ENCODE measurements at regions not wholly inside any gene's neighbourhood (a gene's known extent, or its start where the extent isn't known, plus 50 kb on each side); places are given as distances from the start of the nearest gene placed in this dataset.

DNA sequence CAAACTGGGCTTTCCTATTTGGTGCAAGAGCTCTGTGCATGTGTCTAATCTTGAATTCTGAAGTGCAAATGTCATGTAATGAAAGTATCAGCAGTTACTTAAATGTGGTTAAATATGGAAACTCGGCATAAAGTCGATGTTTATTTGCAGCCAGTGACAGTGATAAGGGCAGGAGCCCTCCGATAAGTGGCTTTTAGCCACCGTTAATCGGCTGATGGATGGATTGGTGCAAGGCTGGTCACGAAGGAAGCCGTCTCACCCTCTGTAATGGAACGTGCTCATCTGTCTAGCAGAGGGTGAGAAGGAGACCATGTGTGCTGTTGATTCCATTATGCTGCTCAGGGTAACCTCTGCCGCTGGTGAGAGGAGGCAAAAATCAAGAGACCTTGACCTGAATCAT, 121.8 kb upstream of the PAX6 start:
- TF ChIP-seq CTCF (IDR thresholded peaks at IDR 0.05; ENCODE audit: low read depth, low read length): no peak
- no peak for TF ChIP-seq EZH2phosphoT487 (IDR thresholded peaks at IDR 0.05; ENCODE audit: low read depth)
- Histone ChIP-seq H3K4me2 (ENCODE audit: low read length) (no peak overlapping the region), H3K79me2 (ENCODE audit: low read length) (no peaks in the 10 kb centered on the region), H3K27me3 (ENCODE audit: low read depth, low read length) (no peaks in the 10 kb centered on the region), H3K4me1 (ENCODE audit: low read length) (no peaks in the 10 kb centered on the region), H3K9me3 (ENCODE audit: insufficient read depth, low read length) (no peaks in the 10 kb centered on the region), H3K4me3 (ENCODE audit: low read length) (no peak overlapping the region), H2AFZ (ENCODE audit: low read depth, low read length) (no peak overlapping the region), H3K27ac (ENCODE audit: low read length) (no peak overlapping the region), H3K9ac (ENCODE audit: low read length) (no peak overlapping the region), H4K20me1 (ENCODE audit: insufficient read depth, low read length) (no peaks in the 10 kb centered on the region), H3K36me3 (replicated peaks; ENCODE audit: low read depth, low read length) (no peaks in the 10 kb centered on the region)

DNA sequence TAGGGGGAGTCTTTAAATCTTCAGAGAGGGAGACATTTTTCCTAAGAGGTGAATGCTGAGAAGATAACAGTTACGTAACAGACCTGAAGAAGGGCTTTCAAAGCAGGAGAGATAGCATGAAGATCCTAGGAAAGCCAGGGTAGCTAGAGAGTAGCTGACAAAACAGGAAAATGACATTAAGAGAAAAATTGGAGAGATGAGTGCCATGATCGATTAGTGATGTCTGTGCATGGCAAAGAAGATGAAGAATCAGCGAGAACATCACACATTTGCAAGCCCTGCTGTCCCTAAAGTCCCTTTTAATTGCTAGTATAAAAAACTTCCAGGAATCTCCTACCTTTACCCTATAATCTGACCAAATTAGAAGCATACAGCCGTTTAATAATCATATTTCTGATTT, 116.9 kb upstream of the PAX6 start:
- TF ChIP-seq EZH2phosphoT487 (IDR thresholded peaks at IDR 0.05; ENCODE audit: low read depth): no peak
- no peak for TF ChIP-seq CTCF (IDR thresholded peaks at IDR 0.05; ENCODE audit: low read depth, low read length)
- no peaks in the 10 kb centered on the region for H3K4me1 ChIP-seq (ENCODE audit: low read length)
- H3K36me3 ChIP-seq (replicated peaks; ENCODE audit: low read depth, low read length): no peaks in the 10 kb centered on the region
- H3K27ac ChIP-seq (ENCODE audit: low read length): no peak overlapping the region
- H3K4me3 ChIP-seq (ENCODE audit: low read length): no peak overlapping the region
- no peak overlapping the region for H2AFZ ChIP-seq (ENCODE audit: low read depth, low read length)
- H3K9me3 ChIP-seq (ENCODE audit: insufficient read depth, low read length): no peaks in the 10 kb centered on the region
- no peak overlapping the region for H3K4me2 ChIP-seq (ENCODE audit: low read length)
- 0 out of 2 replicates have a peak, but pooled peaks cover 10% of the 10 kb centered on the region for H3K27me3 ChIP-seq (ENCODE audit: low read depth, low read length)
- no peaks in the 10 kb centered on the region for H4K20me1 ChIP-seq (ENCODE audit: insufficient read depth, low read length)
- H3K79me2 ChIP-seq (ENCODE audit: low read length): no peaks in the 10 kb centered on the region
- H3K9ac ChIP-seq (ENCODE audit: low read length): no peak overlapping the region

- Histone ChIP-seq H3K4me2 (ENCODE audit: low read length) (no peak overlapping the region), H3K9me3 (ENCODE audit: insufficient read depth, low read length) (no peaks in the 10 kb centered on the region), H3K36me3 (replicated peaks; ENCODE audit: low read depth, low read length) (no peaks in the 10 kb centered on the region), H3K4me3 (ENCODE audit: low read length) (no peak overlapping the region), H3K27ac (ENCODE audit: low read length) (no peak overlapping the region), H4K20me1 (ENCODE audit: insufficient read depth, low read length) (no peaks in the 10 kb centered on the region), H3K27me3 (ENCODE audit: low read depth, low read length) (0 out of 2 replicates have a peak, but pooled peaks cover 10% of the 10 kb centered on the region), H2AFZ (ENCODE audit: low read depth, low read length) (no peak overlapping the region), H3K4me1 (ENCODE audit: low read length) (no peaks in the 10 kb centered on the region), H3K79me2 (ENCODE audit: low read length) (no peaks in the 10 kb centered on the region), H3K9ac (ENCODE audit: low read length) (no peak overlapping the region)
- TF ChIP-seq EZH2phosphoT487 (IDR thresholded peaks at IDR 0.05; ENCODE audit: low read depth): no peak
- no peak for TF ChIP-seq CTCF (IDR thresholded peaks at IDR 0.05; ENCODE audit: low read depth, low read length)
Observed at GRCh38 chr11:31926816-31927528, 115.8 kb upstream of the PAX6 start.

- 0 out of 2 replicates have a peak, but pooled peaks cover 10% of the 10 kb centered on the region for H3K27me3 ChIP-seq (ENCODE audit: low read depth, low read length)
- no peaks in the 10 kb centered on the region for H3K36me3 ChIP-seq (replicated peaks; ENCODE audit: low read depth, low read length)
- no peak overlapping the region for H2AFZ ChIP-seq (ENCODE audit: low read depth, low read length)
- no peak overlapping the region for H3K27ac ChIP-seq (ENCODE audit: low read length)
- H3K79me2 ChIP-seq (ENCODE audit: low read length): no peaks in the 10 kb centered on the region
- no peaks in the 10 kb centered on the region for H3K9me3 ChIP-seq (ENCODE audit: insufficient read depth, low read length)
- no peak overlapping the region for H3K4me3 ChIP-seq (ENCODE audit: low read length)
- H3K4me2 ChIP-seq (ENCODE audit: low read length): no peak overlapping the region
- H4K20me1 ChIP-seq (ENCODE audit: insufficient read depth, low read length): no peaks in the 10 kb centered on the region
- TF ChIP-seq CTCF (IDR thresholded peaks at IDR 0.05; ENCODE audit: low read depth, low read length) (no peak), EZH2phosphoT487 (IDR thresholded peaks at IDR 0.05; ENCODE audit: low read depth) (no peak)
- no peaks in the 10 kb centered on the region for H3K4me1 ChIP-seq (ENCODE audit: low read length)
- H3K9ac ChIP-seq (ENCODE audit: low read length): no peak overlapping the region
Observed at GRCh38 chr11:31926106-31926505, 115.0 kb upstream of the PAX6 start.
